ENCODE measurements at regions not wholly inside any gene's neighbourhood (a gene's known extent, or its start where the extent isn't known, plus 50 kb on each side); places are given as distances from the start of the nearest gene placed in this dataset.
"Not testable (repeated sequence)": the region's sequence is repeated elsewhere in the genome, so short reads cannot be mapped to it uniquely, and the experiment has no call there.

DNA sequence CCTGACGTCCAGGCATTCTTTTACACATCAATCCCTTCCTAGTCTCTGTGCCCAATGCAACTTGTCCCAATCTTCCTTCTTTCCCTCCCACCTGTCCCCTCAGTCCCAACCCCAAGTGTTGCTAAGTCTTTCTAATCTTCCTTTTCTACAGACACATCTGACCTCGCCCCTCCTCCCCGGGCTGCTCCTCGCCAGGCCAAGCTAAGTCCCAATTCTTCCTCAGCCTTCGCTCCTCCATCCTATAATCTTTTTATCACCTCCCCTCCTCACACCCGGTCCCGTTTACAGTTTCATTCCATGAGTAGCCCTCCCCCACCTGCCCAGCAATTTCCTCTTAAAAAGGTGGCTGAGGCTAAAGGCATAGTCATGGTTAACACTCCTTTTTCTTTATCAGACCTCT, 413.3 kb upstream of the ST8SIA4 start:
- not testable (repeated sequence) for DNase-seq

- DNase-seq, result no peak
Observed at GRCh38 chr5:101306391-101307137, 403.5 kb upstream of the ST8SIA4 start.

- no peak for DNase-seq
Observed at GRCh38 chr5:101296477-101296876, 393.4 kb upstream of the ST8SIA4 start.

- DNase-seq, result no peak
Observed at GRCh38 chr5:101292199-101292598, 389.1 kb upstream of the ST8SIA4 start.

GRCh38 chr5:101290761-101291160, 387.7 kb upstream of the ST8SIA4 start:
- not testable (repeated sequence) for DNase-seq

- no peak for DNase-seq
Observed at GRCh38 chr5:101288633-101289032, 385.6 kb upstream of the ST8SIA4 start.

- no peak for DNase-seq
Observed at GRCh38 chr5:101284736-101285375, 381.8 kb upstream of the ST8SIA4 start.

- not testable (repeated sequence) for DNase-seq
Observed at GRCh38 chr5:101283938-101284337, 380.9 kb upstream of the ST8SIA4 start.

GRCh38 chr5:101278917-101279316, 375.8 kb upstream of the ST8SIA4 start:
- DNase-seq, result no peak

DNA sequence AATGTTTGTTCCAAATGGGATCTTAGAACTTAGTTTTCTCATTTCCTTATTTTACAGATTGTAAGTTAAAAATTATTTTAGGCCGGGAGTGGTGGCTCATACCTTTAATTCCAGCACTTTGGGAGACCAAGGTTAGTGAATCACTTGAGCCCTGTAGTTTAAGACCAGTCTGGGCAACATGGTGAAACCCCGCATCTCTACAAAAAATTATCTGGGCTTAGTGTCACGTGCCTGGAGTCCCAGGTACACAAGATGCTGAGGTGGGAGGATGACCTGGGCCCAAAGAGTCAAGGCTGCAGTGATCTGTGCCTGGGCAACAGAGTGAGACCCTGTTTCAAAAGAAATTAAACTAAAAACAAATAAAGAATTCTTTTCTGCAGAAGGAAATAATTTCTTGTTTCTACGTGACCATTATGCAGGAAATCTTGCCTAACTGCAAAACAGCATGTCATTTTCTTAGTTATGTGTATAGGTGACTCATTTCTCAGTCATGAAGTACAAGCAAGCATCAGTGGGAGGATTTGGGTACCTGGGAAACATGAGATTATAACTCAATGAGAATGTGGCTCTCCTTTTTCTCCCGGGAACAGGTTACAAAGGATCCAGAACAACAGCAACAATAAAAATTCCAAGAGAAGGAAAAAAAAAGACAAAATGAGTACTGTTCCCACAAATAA, 375.1 kb upstream of the ST8SIA4 start:
- no peak for DNase-seq

GRCh38 chr5:101271945-101272344, 368.9 kb upstream of the ST8SIA4 start:
- no peak for DNase-seq

GRCh38 chr5:101271416-101271815, 368.3 kb upstream of the ST8SIA4 start:
- DNase-seq, result no peak

DNA sequence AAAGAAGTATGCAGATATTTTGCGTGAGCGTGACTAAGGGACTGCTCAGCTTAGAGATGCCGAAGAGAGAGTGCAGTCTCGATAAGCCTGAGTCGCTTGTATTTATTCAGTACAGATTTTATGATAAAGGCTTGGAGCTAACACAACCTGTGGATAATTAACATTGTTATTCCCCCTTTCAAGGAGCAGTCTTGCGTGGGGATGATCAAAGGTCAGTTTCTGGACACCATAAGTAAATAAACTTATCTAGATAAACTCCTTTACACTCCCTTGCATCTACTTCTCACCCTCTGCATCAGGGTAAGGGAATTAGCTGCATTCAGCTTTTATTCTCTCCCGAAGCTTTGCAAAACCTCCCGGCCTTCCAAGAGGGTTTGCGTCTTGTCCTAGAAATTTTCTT, 357.8 kb upstream of the ST8SIA4 start:
- DNase-seq, result no peak

DNA sequence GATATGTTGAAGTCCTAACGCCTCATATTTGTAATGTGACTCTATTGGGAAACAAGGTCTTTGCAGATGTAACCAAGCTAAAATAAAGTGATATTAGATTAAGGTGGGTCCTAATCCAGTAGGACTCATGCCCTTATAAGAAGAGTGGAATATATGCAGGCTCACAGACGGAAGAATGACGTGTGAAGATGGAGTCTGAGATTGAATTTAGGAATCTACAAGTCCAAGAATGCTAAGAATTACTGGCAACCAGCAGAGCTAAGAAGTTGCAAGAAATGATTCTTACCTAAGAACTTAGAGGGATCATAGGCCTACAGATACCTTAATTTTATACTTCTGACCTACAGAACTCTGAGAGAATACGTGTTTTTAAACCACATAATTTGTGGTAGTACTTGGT, 350.0 kb upstream of the ST8SIA4 start:
- DNase-seq, result no peak

GRCh38 chr5:101244621-101245020, 341.5 kb upstream of the ST8SIA4 start:
- DNase-seq, result no peak

- DNase-seq, result no peak
Observed at GRCh38 chr5:101212942-101213514, 309.9 kb upstream of the ST8SIA4 start.

- DNase-seq, result no peak
Observed at GRCh38 chr5:101206534-101206933, 303.5 kb upstream of the ST8SIA4 start.

GRCh38 chr5:101205065-101205464, 302.0 kb upstream of the ST8SIA4 start:
- not testable (repeated sequence) for DNase-seq

DNA sequence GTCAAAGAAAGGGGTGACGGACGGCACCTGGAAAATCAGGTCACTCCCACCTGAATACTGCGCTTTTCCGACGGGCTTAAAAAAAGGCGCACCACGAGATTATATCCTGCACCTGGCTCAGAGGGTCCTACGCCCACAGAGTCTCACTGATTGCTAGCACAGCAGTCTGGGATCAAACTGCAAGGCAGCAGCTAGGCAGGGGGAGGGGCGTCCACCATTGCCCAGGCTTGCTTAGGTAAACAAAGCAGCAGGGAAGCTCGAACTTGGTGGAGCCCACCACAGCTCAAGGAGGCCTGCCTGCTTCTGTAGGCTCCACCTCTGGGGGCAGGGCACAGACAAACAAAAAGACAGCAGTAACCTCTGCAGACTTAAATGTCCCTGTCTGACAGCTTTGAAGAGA, 277.3 kb upstream of the ST8SIA4 start:
- not testable (repeated sequence) for DNase-seq

DNA sequence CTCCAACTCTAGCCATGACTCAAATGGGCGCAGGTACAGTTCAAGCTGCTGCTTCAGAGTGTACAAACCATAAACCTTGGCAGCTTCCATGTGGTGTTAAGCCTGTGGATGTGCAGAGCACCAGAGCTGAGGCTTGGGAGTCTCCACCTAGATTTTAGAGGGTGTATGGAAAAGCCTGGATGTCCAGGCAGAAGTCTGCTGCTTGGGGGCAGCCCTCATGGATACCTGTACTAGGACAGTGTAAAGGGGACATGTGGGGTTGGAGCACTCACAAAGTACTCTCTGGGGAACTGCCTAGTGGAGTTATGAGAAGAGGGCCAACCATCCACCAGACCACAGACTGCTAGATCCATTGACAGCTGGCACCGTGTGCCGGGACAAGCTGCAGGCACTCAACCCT, 273.5 kb upstream of the ST8SIA4 start:
- no peak for DNase-seq

DNA sequence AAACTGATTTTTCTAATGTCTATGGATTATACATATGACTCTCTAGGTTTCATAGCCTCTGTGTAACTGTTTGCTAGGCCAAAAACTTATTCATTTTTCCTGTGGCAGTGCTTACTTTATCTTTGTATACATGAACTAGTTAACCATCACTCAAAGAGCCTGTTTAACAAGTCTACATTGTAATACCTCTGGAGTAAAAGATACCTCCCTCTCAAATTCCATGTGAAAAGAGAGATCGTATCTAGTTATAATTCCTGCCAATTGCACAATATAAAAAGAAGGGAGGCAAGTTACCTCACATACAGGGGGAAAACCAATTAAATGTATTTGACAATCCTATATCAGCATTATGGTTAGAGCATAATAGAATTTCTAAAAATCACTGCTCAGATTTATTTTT, 271.9 kb upstream of the ST8SIA4 start:
- no peak for DNase-seq

GRCh38 chr5:101163088-101163487, 260.0 kb upstream of the ST8SIA4 start:
- no peak for DNase-seq

DNA sequence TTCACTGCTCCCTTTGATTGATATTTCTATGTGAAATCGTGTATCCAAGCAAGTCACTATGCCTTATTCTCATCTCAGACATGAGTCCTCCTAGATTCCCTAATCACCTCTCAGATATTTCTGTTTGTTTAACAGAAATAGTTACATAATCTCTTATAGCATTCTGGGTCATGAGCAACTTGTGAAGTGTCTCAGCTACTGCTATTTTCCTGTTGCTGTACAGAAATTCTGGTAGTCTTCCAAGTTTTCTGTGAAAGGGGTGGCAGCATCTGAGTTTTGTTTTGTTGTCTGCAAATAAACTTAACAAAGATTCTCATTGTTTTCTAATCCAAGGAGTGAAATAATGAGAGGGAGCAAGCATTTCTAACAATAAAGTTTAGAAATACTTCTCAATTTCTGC, 256.9 kb upstream of the ST8SIA4 start:
- no peak for DNase-seq

GRCh38 chr5:101159006-101159405, 255.9 kb upstream of the ST8SIA4 start:
- no peak for DNase-seq
